HCT116 (cell line): ENCODE measurements at regions not wholly inside any gene's neighbourhood (a gene's known extent, or its start where the extent isn't known, plus 50 kb on each side); places are given as distances from the start of the nearest gene placed in this dataset.

Experiments
- ATAC-seq: fragments of 200-7000 bp; cut with Tn5 transposase; 2 replicates; pipeline ENCODE4 v1.9.1; 2020; ENCODE audit warnings: mild to moderate bottlenecking, moderate library complexity
- BruUV-seq: library from RNA; stranded (reverse); fragments of 400-500 nt; replicated peaks from 2 replicates; lab custom pipeline; 2021; lab: Mats Ljungman, UMichigan
- CTCF ChIA-PET: fragments of 300-600 bp; sonication (Branson Sonifier 250); formaldehyde crosslinking; loops from one replicate; lab custom pipeline; 2021; ENCODE audit warnings: antibody characterized with exemption; lab: Charles Lee
- POLR2A ChIA-PET: fragments of 300-600, 350-600 bp; sonication (Branson Sonifier 250); formaldehyde crosslinking; loops from one replicate; lab custom pipeline; 2021; ENCODE audit warnings: antibody characterized with exemption; lab: Charles Lee
- RAD21 ChIA-PET, 2 experiments: fragments of 300-600 bp; sonication (Branson Sonifier 250); formaldehyde crosslinking; loops; one replicate each; lab custom pipeline; 2023; ENCODE audit warnings: low total read pairs in 2 of 2; ENCODE audit not compliant: uncharacterized antibody in 2 of 2, unreplicated experiment in 2 of 2, low non-redundant PET in 1 of 2; lab: Charles Lee
- DNase-seq: peaks from one replicate; pipeline ENCODE4 v3.0.0-alpha.2; 2010; ENCODE audit warnings: low read depth, low spot score
- H2AFZ ChIP-seq: fragments of 200-600 bp; shearing (Covaris generic), sonication (generic); 2 replicates; pipeline ENCODE4 v1.6.1; 2017; ENCODE audit warnings: low read depth, mixed run types, mixed read lengths, antibody characterized with exemption, low read length; ENCODE audit not compliant: poor library complexity, severe bottlenecking
- H3K27ac ChIP-seq: 2 replicates; pipeline ENCODE4 v1.5.1; 2012; ENCODE audit warnings: low read depth, low read length
- H3K27me3 ChIP-seq: fragments of 200-600 bp; sonication (generic); 2 replicates; pipeline ENCODE4 v1.6.1; 2016; ENCODE audit warnings: mixed run types, low read length, mixed read lengths; ENCODE audit not compliant: insufficient read depth
- H3K36me3 ChIP-seq, 2 experiments: fragments of 200-500 bp in 1 of 2; fragments of 200-600 bp in 1 of 2; sonication (Bioruptor generic) in 1 of 2; sonication (generic) in 1 of 2; 2 replicates each; pipeline versions ENCODE4 v1.5.1 to v1.6.1; 2014 to 2016; ENCODE audit warnings: low read length in 2 of 2, inconsistent platforms in 1 of 2, mixed read lengths in 1 of 2, mixed run types in 1 of 2; ENCODE audit not compliant: insufficient read depth in 2 of 2, control insufficient read depth in 1 of 2
- H3K4me1 ChIP-seq, 2 experiments: fragments of 200-600 bp in 1 of 2; sonication (generic) in 1 of 2; 2 replicates each; pipeline versions ENCODE4 v1.5.1 to v1.6.1; 2012 to 2017; ENCODE audit warnings: low read length in 2 of 2, inconsistent platforms in 1 of 2, mild to moderate bottlenecking in 1 of 2, mixed read lengths in 1 of 2, mixed run types in 1 of 2, moderate library complexity in 1 of 2; ENCODE audit not compliant: insufficient read depth in 2 of 2, control insufficient read depth in 1 of 2
- H3K4me2 ChIP-seq: fragments of 200-600 bp; sonication (generic); 2 replicates; pipeline ENCODE4 v1.6.1; 2017; ENCODE audit warnings: mixed run types, low read length, mixed read lengths
- H3K4me3 ChIP-seq, 2 experiments: fragments of 200-600 bp in 1 of 2; sonication (generic) in 1 of 2; replicated peaks in 1 of 2; 2 replicates each; pipeline ENCODE4 v1.5.1; 2011 to 2016; ENCODE audit warnings: low read length in 2 of 2, control low read depth in 1 of 2, low read depth in 1 of 2, mild to moderate bottlenecking in 1 of 2, mixed read lengths in 1 of 2, mixed run types in 1 of 2
- H3K79me2 ChIP-seq: fragments of 200-600 bp; sonication (generic); 2 replicates; pipeline ENCODE4 v1.6.1; 2017; ENCODE audit warnings: mild to moderate bottlenecking, mixed run types, low read length, moderate library complexity, mixed read lengths; ENCODE audit not compliant: insufficient read depth
- H3K9ac ChIP-seq: fragments of 200-600 bp; sonication (generic); 2 replicates; pipeline ENCODE4 v1.6.1; 2016; ENCODE audit warnings: low read length, mixed read lengths
- H3K9me2 ChIP-seq: fragments of 200-600 bp; sonication (generic), shearing (Covaris generic); 2 replicates; pipeline ENCODE4 v1.6.1; 2017; ENCODE audit warnings: mixed run types, mild to moderate bottlenecking, moderate library complexity; ENCODE audit not compliant: insufficient read depth
- H3K9me3 ChIP-seq, 2 experiments: fragments of 200-500 bp in 1 of 2; fragments of 200-600 bp in 1 of 2; sonication (Bioruptor generic) in 1 of 2; sonication (generic) in 1 of 2; 2 replicates each; pipeline ENCODE4 v1.6.1; 2014 to 2017; ENCODE audit warnings: low read length in 2 of 2, mixed read lengths in 2 of 2, inconsistent platforms in 1 of 2, low read depth in 1 of 2, mild to moderate bottlenecking in 1 of 2, mixed run types in 1 of 2, moderate library complexity in 1 of 2; ENCODE audit not compliant: control insufficient read depth in 1 of 2, insufficient read depth in 1 of 2
- H4K20me1 ChIP-seq: fragments of 200-600 bp; sonication (generic), shearing (Covaris generic); 2 replicates; pipeline ENCODE4 v1.6.1; 2017; ENCODE audit warnings: mixed run types, mild to moderate bottlenecking, moderate library complexity; ENCODE audit not compliant: insufficient read depth
- ATF3 ChIP-seq: IDR thresholded peaks from 2 replicates; pipeline ENCODE4 v1.6.1; 2012
- CBX3 ChIP-seq: IDR thresholded peaks from 2 replicates; pipeline ENCODE4 v1.6.1; 2012; ENCODE audit warnings: low read depth
- MAX ChIP-seq: IDR thresholded peaks from 2 replicates; pipeline ENCODE4 v1.6.1; 2012
- REST ChIP-seq: IDR thresholded peaks from 2 replicates; pipeline ENCODE4 v1.6.1; 2012; ENCODE audit warnings: low read depth
- TCF7L2 ChIP-seq: IDR thresholded peaks from 2 replicates; pipeline ENCODE4 v1.7.0; 2011; ENCODE audit warnings: borderline replicate concordance, inconsistent platforms; ENCODE audit not compliant: insufficient read depth, insufficient read length; ENCODE audit errors: extremely low read depth
- ZFX ChIP-seq: fragments of 450-650 bp; IDR thresholded peaks from 2 replicates; pipeline ENCODE4 v1.6.1; 2017
- intact Hi-C: fragments of 100-400 bp; cut with micrococcal nuclease; formaldehyde crosslinking; loops from 2 replicates; pipeline ENCODE4 v1.10.0; 2022

- Histone ChIP-seq H3K36me3 (no peaks in the 10 kb centered on the region), H3K4me1 (no peaks in the 10 kb centered on the region), H2AFZ (no peak overlapping the region), H3K9me2 (no peaks in the 10 kb centered on the region), H3K79me2 (no peaks in the 10 kb centered on the region), H3K9ac (no peak overlapping the region), H3K27ac (no peak overlapping the region), H3K27me3 (peaks cover 12% of the 10 kb centered on the region; the same call in 1 of the 2 replicates), H3K4me3 (no peak overlapping the region), H4K20me1 (no peaks in the 10 kb centered on the region), H3K9me3 (no peaks in the 10 kb centered on the region), H3K4me2 (no peak overlapping the region)
- DNase-seq, result no peak
- no TSS peak for BruUV-seq
- ChIA-PET CTCF (no interaction called here), RAD21 (no interaction called here), POLR2A (no interaction called here)
- intact Hi-C loops, result no loop called here
- no peak for ATAC-seq
- no peak for TF ChIP-seq CBX3
- TF ChIP-seq ZFX, result no peak
- TF ChIP-seq MAX, result no peak
- TF ChIP-seq ATF3, result no peak
- TF ChIP-seq REST, result no peak
- TF ChIP-seq TCF7L2, result no peak
These were observed 385.0 kb upstream of the TRPC7 start for GRCh38 chr5:136750224-136750862.
